H1 (cell line): ENCODE measurements at regions not wholly inside any gene's neighbourhood (a gene's known extent, or its start where the extent isn't known, plus 50 kb on each side); places are given as distances from the start of the nearest gene placed in this dataset.
A peak's percentile ranks its signal among the peaks of the same experiment; 100 is the strongest.

Experiments
- CBX5 ChIP-seq: fragments of 300-800, 300-1000 bp; sonication (generic); IDR thresholded peaks from 2 replicates; pipeline ENCODE4 v1.7.1; 2016; ENCODE audit warnings: antibody characterized with exemption, low read length, low read depth
- CREB1 ChIP-seq: IDR thresholded peaks from 2 replicates; pipeline ENCODE4 v1.6.1; 2012; ENCODE audit warnings: inconsistent platforms
- CTCF ChIP-seq, 3 experiments: IDR thresholded peaks; 1 replicate in 2 of 3; 2 replicates in 1 of 3; pipeline versions ENCODE4 v1.5.1 to v1.6.1; 2011; ENCODE audit warnings: low read length in 3 of 3, mild to moderate bottlenecking in 3 of 3, inconsistent platforms in 2 of 3, low read depth in 1 of 3, moderate library complexity in 1 of 3; ENCODE audit not compliant: insufficient read depth in 1 of 3; ENCODE audit errors: control extremely low read depth in 1 of 3
- FOSL1 ChIP-seq: IDR thresholded peaks from 2 replicates; pipeline ENCODE4 v1.6.1; 2011; ENCODE audit warnings: mild to moderate bottlenecking, low read depth, low read length, moderate library complexity; ENCODE audit not compliant: insufficient read depth
- MAX ChIP-seq: IDR thresholded peaks from 2 replicates; pipeline ENCODE4 v1.6.1; 2012; ENCODE audit warnings: inconsistent platforms
- NANOG ChIP-seq: IDR thresholded peaks from 2 replicates; pipeline ENCODE4 v1.6.1; 2011; ENCODE audit warnings: low read length, low read depth, mild to moderate bottlenecking, inconsistent platforms; ENCODE audit not compliant: insufficient read depth, poor library complexity, severe bottlenecking
- POLR2A ChIP-seq, 2 experiments: IDR thresholded peaks; 1 replicate in 1 of 2; 2 replicates in 1 of 2; pipeline ENCODE4 v1.6.1; 2011; ENCODE audit warnings: low read depth in 2 of 2, low read length in 2 of 2, mild to moderate bottlenecking in 2 of 2; ENCODE audit errors: control extremely low read depth in 1 of 2
- POU5F1 ChIP-seq: IDR thresholded peaks from 2 replicates; pipeline ENCODE4 v1.6.1; 2011; ENCODE audit warnings: low read depth, mild to moderate bottlenecking, low read length, moderate library complexity
- RAD21 ChIP-seq, 2 experiments: IDR thresholded peaks in 1 of 2; conservative IDR thresholded peaks in 1 of 2; 2 replicates each; pipeline ENCODE4 v1.6.1; 2011; ENCODE audit warnings: low read depth in 2 of 2, low read length in 2 of 2, improper control_type of control experiment in 1 of 2, inconsistent platforms in 1 of 2, mild to moderate bottlenecking in 1 of 2, moderate library complexity in 1 of 2

GRCh38 chr11:123261345-123262106, 66.5 kb upstream of the CLMP start (continued):
- peak; percentile 90 to 97 (median 95) for TF ChIP-seq CTCF (IDR thresholded peaks at IDR 0.05; ENCODE audit: control extremely low read depth in 1 of 3, insufficient read depth in 1 of 3, low read depth in 1 of 3, low read length in 3 of 3)
- peak; percentile 52; the same call in 1 of the 2 replicates for TF ChIP-seq MAX
- peak; percentile 85 to 88 for TF ChIP-seq RAD21 (IDR thresholded peaks at IDR 0.05 in 1 of 2, conservative IDR thresholded peaks at IDR 0.05 in 1 of 2; ENCODE audit: low read depth in 2 of 2, low read length in 2 of 2)
- no peak for TF ChIP-seq CBX5
- peak in 1 of 2 experiments; percentile 57; a peak in 1 of 3 replicates for TF ChIP-seq POLR2A (IDR thresholded peaks at IDR 0.05; ENCODE audit: control extremely low read depth in 1 of 2, low read depth in 2 of 2, low read length in 2 of 2)
- TF ChIP-seq POU5F1: 0 out of 2 replicates have a peak, but pooled peaks have one; percentile 6
- TF ChIP-seq CREB1: peak; percentile 60
- TF ChIP-seq NANOG: no peak
- no peak for TF ChIP-seq FOSL1
